RWPE1 (cell line): ENCODE measurements at regions not wholly inside any gene's neighbourhood (a gene's known extent, or its start where the extent isn't known, plus 50 kb on each side); places are given as distances from the start of the nearest gene placed in this dataset.

Experiments
- CTCF ChIA-PET: fragments of 350-600 bp; sonication (Branson Sonifier 250); formaldehyde crosslinking; extraction: SDS; loops from one replicate; lab custom pipeline; 2021; lab: Yijun Ruan, JAX
- POLR2A ChIA-PET: fragments of 400-600 bp; formaldehyde crosslinking; extraction: SDS; loops from one replicate; lab custom pipeline; 2020; ENCODE audit warnings: antibody characterized with exemption; ENCODE audit not compliant: low non-redundant PET; lab: Yijun Ruan, JAX
- DNase-seq: peaks from one replicate; pipeline ENCODE4 v3.0.0; 2012; ENCODE audit warnings: low spot score
- H3K27ac ChIP-seq: fragments of 450-650 bp; 2 replicates; pipeline ENCODE4 v1.5.1; 2017
- CTCF ChIP-seq: fragments of 450-650 bp; conservative IDR thresholded peaks from 2 replicates; pipeline ENCODE4 v1.5.1; 2017; ENCODE audit warnings: low read depth, mild to moderate bottlenecking

DNA sequence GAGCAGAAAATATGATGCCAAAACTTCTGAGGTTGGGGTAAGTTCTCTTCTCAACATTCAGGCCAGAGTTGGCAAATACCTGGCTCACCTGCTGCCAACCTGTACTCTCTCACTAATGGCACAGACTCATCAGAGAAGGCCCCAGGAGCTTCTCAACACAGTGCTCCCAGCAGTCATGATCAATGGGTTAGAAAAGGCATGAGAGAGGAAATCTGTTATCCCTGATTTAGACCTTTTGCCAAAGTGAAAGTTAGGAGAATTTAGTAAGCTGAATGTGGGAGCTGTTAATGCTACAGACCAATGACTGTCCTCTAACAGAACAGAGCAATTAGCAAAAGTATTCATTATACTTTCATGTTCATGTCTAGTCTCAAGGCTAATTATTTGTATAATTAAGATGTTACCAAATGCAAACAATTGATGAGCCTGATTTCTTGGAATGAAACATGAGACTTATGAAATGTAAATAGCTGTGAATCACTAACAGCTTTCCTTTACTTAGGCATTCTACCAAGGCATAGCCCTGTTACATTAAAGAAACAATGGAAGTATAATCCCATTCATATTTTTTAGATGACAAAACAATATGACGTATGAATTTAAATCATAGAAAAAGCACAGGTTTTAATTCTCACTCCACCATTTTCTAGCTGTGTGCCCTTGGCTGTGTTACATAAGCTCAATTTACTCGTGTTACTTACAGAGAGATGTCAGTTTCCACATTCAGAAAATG is 68.7 kb upstream of the MARCHF10 start:
- CTCF ChIA-PET: interaction anchor here (0.6 kb wide), 1 partner anchor 324 kb away, joined by 3 read pairs; no protein-coding TSS in a partner anchor
- peak; percentile 60 for DNase-seq
- H3K27ac ChIP-seq: peak overlapping the region; percentile 77; the same call in 1 of the 2 replicates
- POLR2A ChIA-PET: interaction anchor here (0.6 to 0.8 kb wide), 2 partner anchors 19 to 114 kb away, joined by 3 read pairs; no protein-coding TSS in a partner anchor
- TF ChIP-seq CTCF: no peak

GRCh38 chr17:62876063-62876462 is 67.9 kb upstream of the MARCHF10 start:
- ChIA-PET CTCF (interaction anchor here (0.6 kb wide), 1 partner anchor 323 kb away, joined by 3 read pairs; no protein-coding TSS in a partner anchor), POLR2A (no interaction called here)
- peak; percentile 62 for DNase-seq
- peak overlapping the region; percentile 77 for H3K27ac ChIP-seq
- TF ChIP-seq CTCF: no peak

- TF ChIP-seq CTCF: no peak
- POLR2A ChIA-PET: no interaction called here
- DNase-seq: no peak
- CTCF ChIA-PET: no interaction called here
- H3K27ac ChIP-seq: peak overlapping the region; percentile 77
Observed at GRCh38 chr17:62875296-62875695, 67.2 kb upstream of the MARCHF10 start.

GRCh38 chr17:62871291-62871690 is 63.2 kb upstream of the MARCHF10 start:
- DNase-seq: no peak
- no peak for TF ChIP-seq CTCF
- ChIA-PET CTCF (no interaction called here), POLR2A (no interaction called here)
- H3K27ac ChIP-seq: no peak overlapping the region

GRCh38 chr17:62870552-62870971 is 62.4 kb upstream of the MARCHF10 start:
- ChIA-PET CTCF (interaction anchor here (0.6 kb wide), 1 partner anchor 11 kb away, joined by 4 read pairs; no protein-coding TSS in a partner anchor), POLR2A (no interaction called here)
- TF ChIP-seq CTCF: no peak
- DNase-seq: no peak
- no peak overlapping the region for H3K27ac ChIP-seq

GRCh38 chr17:62870030-62870541 is 62.0 kb upstream of the MARCHF10 start:
- no peak for TF ChIP-seq CTCF
- POLR2A ChIA-PET: no interaction called here
- CTCF ChIA-PET: interaction anchor here (0.6 to 0.7 kb wide), 3 partner anchors 10 to 1579 kb away, joined by 3 to 4 read pairs (median 3); no protein-coding TSS in a partner anchor
- peak; percentile 55 for DNase-seq
- H3K27ac ChIP-seq: no peak overlapping the region
